Endothelial cell of umbilical vein (primary cell): ENCODE measurements at regions not wholly inside any gene's neighbourhood (a gene's known extent, or its start where the extent isn't known, plus 50 kb on each side); places are given as distances from the start of the nearest gene placed in this dataset.

ENCODE experiments used
- BruUV-seq: library from RNA; stranded (reverse); fragments of 400-500 nt; replicated peaks from 2 replicates; lab custom pipeline; 2021; lab: Mats Ljungman, UMichigan
- CTCF ChIA-PET: fragments of 300-600, 350-600 bp; sonication (Branson Sonifier 250); formaldehyde crosslinking; loops from one replicate; lab custom pipeline; 2021; ENCODE audit warnings: antibody characterized with exemption, inconsistent platforms; lab: Charles Lee
- POLR2A ChIA-PET: fragments of 300-600, 350-600 bp; sonication (Branson Sonifier 250); formaldehyde crosslinking; loops from one replicate; lab custom pipeline; 2021; ENCODE audit warnings: antibody characterized with exemption, inconsistent platforms; lab: Charles Lee
- DNase-seq: peaks from one replicate; pipeline ENCODE4 v3.0.0-alpha.2; 2011; ENCODE audit warnings: low read depth, low spot score
- FAIRE-seq: peaks from 2 replicates; lab custom pipeline; 2011; peaks lifted over from hg19 to GRCh38; lab: Jason Lieb, UNC
- H2AFZ ChIP-seq: 2 replicates; pipeline ENCODE4 v1.6.0; 2012; ENCODE audit warnings: low read depth, low read length, control low read depth, inconsistent platforms
- H3K27ac ChIP-seq: 2 replicates; pipeline ENCODE4 v1.5.1; 2011; ENCODE audit warnings: low read depth, mild to moderate bottlenecking, control low read depth, low read length, moderate library complexity; ENCODE audit not compliant: insufficient read depth
- H3K27me3 ChIP-seq, 2 experiments: 2 replicates each; pipeline versions ENCODE4 v1.6.0 to v1.6.1; 2011; ENCODE audit warnings: low read length in 2 of 2, mixed read lengths in 1 of 2; ENCODE audit not compliant: control insufficient read depth in 2 of 2, insufficient read depth in 2 of 2
- H3K36me3 ChIP-seq, 2 experiments: 2 replicates in 1 of 2; 3 replicates in 1 of 2; pipeline ENCODE4 v1.5.1; 2011; ENCODE audit warnings: low read length in 2 of 2, mild to moderate bottlenecking in 1 of 2, moderate library complexity in 1 of 2; ENCODE audit not compliant: control insufficient read depth in 2 of 2, insufficient read depth in 2 of 2; ENCODE audit errors: extremely low read depth in 1 of 2
- H3K4me1 ChIP-seq: 3 replicates; pipeline ENCODE4 v1.5.1; 2011; ENCODE audit warnings: mild to moderate bottlenecking, low read length; ENCODE audit not compliant: control insufficient read depth, insufficient read depth; ENCODE audit errors: extremely low read depth
- H3K4me2 ChIP-seq: 2 replicates; pipeline ENCODE4 v1.6.1; 2011; ENCODE audit warnings: low read length, control low read depth, mixed read lengths; ENCODE audit not compliant: insufficient read depth
- H3K4me3 ChIP-seq, 3 experiments: fragments of 200-600 bp in 1 of 3; sonication (generic), shearing (Covaris generic) in 1 of 3; replicated peaks in 1 of 3; 2 replicates each; pipeline ENCODE4 v1.5.1; 2011 to 2016; ENCODE audit warnings: control low read depth in 3 of 3, low read length in 3 of 3, mild to moderate bottlenecking in 2 of 3, inconsistent platforms in 1 of 3, low read depth in 1 of 3, moderate library complexity in 1 of 3; ENCODE audit not compliant: insufficient read depth in 1 of 3
- H3K79me2 ChIP-seq: 2 replicates; pipeline ENCODE4 v1.6.0; 2012; ENCODE audit warnings: low read length, inconsistent platforms; ENCODE audit not compliant: control insufficient read depth, insufficient read depth
- H3K9ac ChIP-seq: replicated peaks from 2 replicates; pipeline ENCODE3; 2011; ENCODE audit warnings: low read length, control low read depth; ENCODE audit not compliant: insufficient read depth; ENCODE audit errors: extremely low read depth
- H3K9me1 ChIP-seq: replicated peaks from 3 replicates; pipeline ENCODE4 v1.6.0; 2011; ENCODE audit warnings: mild to moderate bottlenecking, low read length; ENCODE audit not compliant: control insufficient read depth, insufficient read depth; ENCODE audit errors: extremely low read depth
- H3K9me3 ChIP-seq: replicated peaks from 2 replicates; pipeline ENCODE4 v1.5.1; 2012; ENCODE audit warnings: low read length, inconsistent platforms; ENCODE audit not compliant: control insufficient read depth, insufficient read depth
- H4K20me1 ChIP-seq: replicated peaks from 2 replicates; pipeline ENCODE3; 2011; ENCODE audit warnings: mild to moderate bottlenecking, low read length; ENCODE audit not compliant: control insufficient read depth, insufficient read depth; ENCODE audit errors: extremely low read depth
- FOS ChIP-seq: IDR thresholded peaks from 2 replicates; pipeline ENCODE4 v1.6.1; 2011; ENCODE audit warnings: mild to moderate bottlenecking, low read length, moderate library complexity, borderline replicate concordance; ENCODE audit not compliant: insufficient read depth
- MAX ChIP-seq: IDR thresholded peaks from 2 replicates; pipeline ENCODE4 v1.6.1; 2011; ENCODE audit not compliant: insufficient read depth, insufficient read length
- dilution Hi-C: fragments of 300-500 bp; cut with MboI; formaldehyde crosslinking; loops from one replicate; pipeline ENCODE4 v1.15.0; 2019; ENCODE audit warnings: low sequenced_read_pairs; ENCODE audit not compliant: extremely low pct_ligation_motif_present
- intact Hi-C: fragments of 100-400 bp; cut with micrococcal nuclease; formaldehyde crosslinking; loops from one replicate; pipeline ENCODE4 v1.10.0; 2022
- TF ChIP-seq, protein P1 (sequence below), 2 donors: IDR thresholded peaks; 1 replicate in 1 of 2; 2 replicates in 1 of 2; pipeline ENCODE4 v1.5.1; 2011; ENCODE audit warnings: low read length in 2 of 2, mild to moderate bottlenecking in 2 of 2, moderate library complexity in 2 of 2, control low read depth in 1 of 2, inconsistent platforms in 1 of 2, low read depth in 1 of 2; ENCODE audit not compliant: insufficient read depth in 1 of 2; ENCODE audit errors: extremely low read depth in 1 of 2

DNA sequence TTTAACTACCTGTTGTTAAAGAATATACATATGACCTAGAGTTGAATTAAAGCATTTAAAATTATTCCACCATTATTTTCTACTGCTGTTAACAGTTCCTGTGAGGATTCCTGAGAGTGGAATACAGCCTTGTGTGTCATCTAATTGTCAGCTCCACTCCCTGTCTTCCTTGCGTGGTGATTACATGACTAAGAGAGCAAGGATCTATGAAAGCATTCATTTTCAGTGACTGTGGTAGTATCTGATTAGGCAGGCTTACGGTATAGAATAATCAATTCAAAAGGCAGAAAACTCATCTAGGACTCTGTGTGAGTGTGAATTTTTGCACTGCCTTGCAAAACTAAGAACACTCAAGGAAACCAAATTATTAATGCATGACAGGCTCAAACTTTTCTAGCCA lies 577.8 kb downstream of the SH3BGRL start:
- no peak overlapping the region for H3K9ac ChIP-seq
- CTCF ChIA-PET, result no interaction called here
- POLR2A ChIA-PET, result no interaction called here
- no peak overlapping the region for H3K27ac ChIP-seq
- no peaks in the 10 kb centered on the region for H3K27me3 ChIP-seq
- H4K20me1 ChIP-seq, result no peaks in the 10 kb centered on the region
- H3K36me3 ChIP-seq, result no peaks in the 10 kb centered on the region
- no peak overlapping the region for H3K4me3 ChIP-seq
- H2AFZ ChIP-seq, result no peak overlapping the region
- H3K79me2 ChIP-seq, result no peaks in the 10 kb centered on the region
- FAIRE-seq, result no peak
- no peak for DNase-seq
- no peaks in the 10 kb centered on the region for H3K4me1 ChIP-seq
- H3K9me1 ChIP-seq, result no peaks in the 10 kb centered on the region
- BruUV-seq, result no TSS peak
- H3K4me2 ChIP-seq, result no peak overlapping the region
- no peak for TF ChIP-seq MAX
- dilution Hi-C loops, result no loop called here
- no peaks in the 10 kb centered on the region for H3K9me3 ChIP-seq
- intact Hi-C loops, result no loop called here

DNA sequence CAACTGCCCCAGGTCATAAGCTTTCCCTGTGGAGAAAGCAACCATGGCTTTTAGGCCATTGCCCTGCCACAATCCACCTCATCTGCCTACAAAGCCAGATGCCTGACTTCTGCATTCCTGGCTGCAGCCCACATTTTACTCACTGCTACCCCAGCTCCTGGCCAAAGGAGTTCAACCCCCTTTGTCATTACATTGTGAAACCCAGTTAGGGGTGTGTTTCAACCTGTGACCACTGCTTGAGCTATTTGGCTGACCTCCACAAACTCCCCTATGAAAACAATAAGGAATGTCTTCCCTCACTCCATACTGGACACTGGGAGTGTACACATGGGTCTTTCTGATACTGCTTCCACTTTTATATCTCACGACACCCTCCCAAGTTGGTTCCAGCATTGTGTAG lies 589.2 kb downstream of the SH3BGRL start:
- DNase-seq (no peak), FAIRE-seq (no peak)
- Histone ChIP-seq H3K27ac (no peak overlapping the region), H3K4me3 (no peak overlapping the region), H3K27me3 (no peaks in the 10 kb centered on the region), H2AFZ (no peak overlapping the region), H3K79me2 (no peaks in the 10 kb centered on the region), H3K9me3 (no peaks in the 10 kb centered on the region), H4K20me1 (no peaks in the 10 kb centered on the region), H3K9me1 (no peaks in the 10 kb centered on the region), H3K4me2 (no peak overlapping the region), H3K4me1 (no peaks in the 10 kb centered on the region), H3K36me3 (no peaks in the 10 kb centered on the region), H3K9ac (no peak overlapping the region)
- dilution Hi-C loops, result no loop called here
- TF ChIP-seq, protein P1, sequence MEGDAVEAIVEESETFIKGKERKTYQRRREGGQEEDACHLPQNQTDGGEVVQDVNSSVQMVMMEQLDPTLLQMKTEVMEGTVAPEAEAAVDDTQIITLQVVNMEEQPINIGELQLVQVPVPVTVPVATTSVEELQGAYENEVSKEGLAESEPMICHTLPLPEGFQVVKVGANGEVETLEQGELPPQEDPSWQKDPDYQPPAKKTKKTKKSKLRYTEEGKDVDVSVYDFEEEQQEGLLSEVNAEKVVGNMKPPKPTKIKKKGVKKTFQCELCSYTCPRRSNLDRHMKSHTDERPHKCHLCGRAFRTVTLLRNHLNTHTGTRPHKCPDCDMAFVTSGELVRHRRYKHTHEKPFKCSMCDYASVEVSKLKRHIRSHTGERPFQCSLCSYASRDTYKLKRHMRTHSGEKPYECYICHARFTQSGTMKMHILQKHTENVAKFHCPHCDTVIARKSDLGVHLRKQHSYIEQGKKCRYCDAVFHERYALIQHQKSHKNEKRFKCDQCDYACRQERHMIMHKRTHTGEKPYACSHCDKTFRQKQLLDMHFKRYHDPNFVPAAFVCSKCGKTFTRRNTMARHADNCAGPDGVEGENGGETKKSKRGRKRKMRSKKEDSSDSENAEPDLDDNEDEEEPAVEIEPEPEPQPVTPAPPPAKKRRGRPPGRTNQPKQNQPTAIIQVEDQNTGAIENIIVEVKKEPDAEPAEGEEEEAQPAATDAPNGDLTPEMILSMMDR (IDR thresholded peaks at IDR 0.05; ENCODE audit: extremely low read depth in 1 of 2, insufficient read depth in 1 of 2, low read depth in 1 of 2, low read length in 2 of 2), result no peak
- no peak for TF ChIP-seq FOS
- ChIA-PET CTCF (no interaction called here), POLR2A (no interaction called here)
- no TSS peak for BruUV-seq
- intact Hi-C loops, result no loop called here
